ENCODE measurements at regions not wholly inside any gene's neighbourhood (a gene's known extent, or its start where the extent isn't known, plus 50 kb on each side); places are given as distances from the start of the nearest gene placed in this dataset.

DNA sequence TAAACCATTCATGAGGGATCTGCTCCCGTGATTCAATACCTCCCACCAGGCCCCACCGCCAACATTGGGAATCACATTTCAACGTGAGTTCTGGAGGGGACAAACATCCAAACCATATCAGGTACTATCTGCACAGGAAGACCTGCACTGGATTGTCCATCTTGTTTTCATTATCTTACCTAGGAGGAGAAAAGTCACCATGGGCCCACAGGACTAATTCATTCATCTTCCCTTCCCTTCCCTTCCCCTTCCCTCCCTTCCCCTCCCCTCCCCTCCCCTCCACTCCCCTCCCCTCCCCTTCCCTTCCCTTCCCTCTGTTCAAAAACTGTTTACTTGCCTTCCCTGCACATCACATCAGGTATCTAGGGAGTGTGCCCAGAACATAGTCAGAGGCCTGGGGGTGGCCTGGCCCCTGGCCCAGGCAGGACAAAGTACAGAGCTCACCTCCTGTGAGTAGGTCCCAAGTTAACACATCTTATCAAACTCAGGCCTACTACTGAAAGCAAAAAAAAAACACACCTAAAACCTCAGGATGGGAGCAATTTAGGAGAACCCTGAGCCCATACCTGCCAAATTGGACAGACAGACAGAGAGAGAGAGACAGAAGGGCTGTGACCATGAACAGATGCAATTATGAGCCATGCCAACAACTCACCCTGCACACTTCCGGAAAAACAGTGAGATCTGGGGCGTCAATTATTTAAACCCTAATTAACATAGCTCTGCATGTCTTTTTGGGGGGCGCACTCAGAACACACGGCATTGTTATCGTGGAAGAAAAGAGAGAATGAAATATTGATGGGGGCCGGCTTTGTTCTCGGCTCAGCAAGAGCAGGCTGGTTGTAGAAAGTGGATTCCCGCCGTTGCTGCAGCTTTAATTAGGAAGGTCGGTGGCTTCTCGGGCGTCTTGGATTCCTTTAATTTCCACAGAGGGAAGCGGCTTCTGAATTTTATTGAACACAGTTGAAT lies 151.2 kb downstream of the IRX5 start:
- Histone ChIP-seq H3K4me1 (no peaks in the 10 kb centered on the region), H3K36me3 (no peaks in the 10 kb centered on the region), H3K9me3 (no peaks in the 10 kb centered on the region), H3K27ac (no peak overlapping the region), H3K27me3 (no peaks in the 10 kb centered on the region), H3K4me3 (no peak overlapping the region)
- intact Hi-C loops (cut with DNase I): no loop called here
- DNase-seq (ENCODE audit: extremely low spot score in 2 of 2): no peak
- TF ChIP-seq POLR2A (IDR thresholded peaks at IDR 0.05): no peak
- no peak for TF ChIP-seq CTCF (IDR thresholded peaks at IDR 0.05)
- TF ChIP-seq POLR2AphosphoS5 (IDR thresholded peaks at IDR 0.05; ENCODE audit: insufficient read depth in 1 of 2, low read depth in 1 of 2): no peak

GRCh38 chr16:55082591-55082976 lies 151.9 kb downstream of the IRX5 start:
- H3K4me1 ChIP-seq: no peaks in the 10 kb centered on the region
- no peak overlapping the region for H3K27ac ChIP-seq
- no peaks in the 10 kb centered on the region for H3K36me3 ChIP-seq
- H3K4me3 ChIP-seq: no peak overlapping the region
- no peak for TF ChIP-seq POLR2AphosphoS5 (IDR thresholded peaks at IDR 0.05; ENCODE audit: insufficient read depth in 1 of 2, low read depth in 1 of 2)
- TF ChIP-seq POLR2A (IDR thresholded peaks at IDR 0.05): no peak
- TF ChIP-seq CTCF (IDR thresholded peaks at IDR 0.05): no peak
- intact Hi-C loops (cut with DNase I): no loop called here
- no peaks in the 10 kb centered on the region for H3K9me3 ChIP-seq
- H3K27me3 ChIP-seq: no peaks in the 10 kb centered on the region
- DNase-seq (ENCODE audit: extremely low spot score in 2 of 2): no peak

DNA sequence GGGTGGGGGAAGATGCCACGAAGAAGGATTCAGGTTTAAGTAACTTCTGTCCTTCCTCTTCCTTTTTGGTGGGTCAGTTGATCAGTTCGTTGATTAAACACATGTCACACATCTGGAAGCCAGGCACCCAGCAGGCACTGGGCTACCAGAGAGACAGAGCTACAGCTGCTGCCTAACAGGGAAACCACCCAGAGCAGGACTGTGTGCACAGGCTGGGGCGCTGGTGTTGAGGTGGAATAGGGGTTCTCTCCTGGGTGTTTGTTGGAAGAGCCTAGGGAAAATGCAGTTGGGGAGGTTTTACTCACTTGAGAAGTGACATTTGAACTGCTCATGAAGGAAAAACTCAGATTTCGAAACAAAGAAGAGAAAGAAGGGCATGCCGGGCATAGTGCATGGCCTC lies 152.4 kb downstream of the IRX5 start:
- H3K9me3 ChIP-seq: no peaks in the 10 kb centered on the region
- H3K27me3 ChIP-seq: no peaks in the 10 kb centered on the region
- no peak overlapping the region for H3K4me3 ChIP-seq
- no peaks in the 10 kb centered on the region for H3K36me3 ChIP-seq
- intact Hi-C loops (cut with DNase I): no loop called here
- H3K4me1 ChIP-seq: no peaks in the 10 kb centered on the region
- DNase-seq (ENCODE audit: extremely low spot score in 2 of 2): no peak
- H3K27ac ChIP-seq: no peak overlapping the region
- TF ChIP-seq POLR2A (IDR thresholded peaks at IDR 0.05): no peak
- no peak for TF ChIP-seq CTCF (IDR thresholded peaks at IDR 0.05)
- TF ChIP-seq POLR2AphosphoS5 (IDR thresholded peaks at IDR 0.05; ENCODE audit: insufficient read depth in 1 of 2, low read depth in 1 of 2): no peak

DNA sequence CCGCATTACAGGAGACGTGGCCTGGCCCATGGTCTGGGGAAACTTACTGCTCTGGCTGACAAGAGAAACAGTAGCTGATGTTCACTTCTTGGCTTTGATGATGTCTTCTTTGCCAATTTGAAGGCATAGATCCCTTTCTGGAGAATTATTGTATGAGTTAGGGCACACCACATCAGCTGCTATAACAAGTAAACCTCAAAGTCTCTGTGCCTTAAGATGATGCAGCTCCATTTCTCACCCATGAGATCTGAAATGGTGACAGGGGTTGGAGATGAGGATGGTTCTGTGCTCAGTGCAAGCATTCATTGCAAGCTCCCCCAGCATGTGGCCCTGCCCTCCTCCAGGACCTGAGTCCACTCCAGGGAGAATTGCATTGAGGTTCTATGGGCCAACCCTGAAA lies 157.4 kb downstream of the IRX5 start:
- Histone ChIP-seq H3K27me3 (no peaks in the 10 kb centered on the region), H3K4me3 (no peak overlapping the region), H3K36me3 (no peaks in the 10 kb centered on the region), H3K27ac (no peak overlapping the region), H3K9me3 (no peaks in the 10 kb centered on the region), H3K4me1 (no peaks in the 10 kb centered on the region)
- intact Hi-C loops (cut with DNase I): no loop called here
- TF ChIP-seq CTCF (IDR thresholded peaks at IDR 0.05) (no peak), POLR2AphosphoS5 (IDR thresholded peaks at IDR 0.05; ENCODE audit: insufficient read depth in 1 of 2, low read depth in 1 of 2) (no peak), POLR2A (IDR thresholded peaks at IDR 0.05) (no peak)
- DNase-seq (ENCODE audit: extremely low spot score in 2 of 2): no peak

- H3K9me3 ChIP-seq: no peaks in the 10 kb centered on the region
- no peak overlapping the region for H3K4me3 ChIP-seq
- DNase-seq (ENCODE audit: extremely low spot score in 2 of 2): no peak
- H3K36me3 ChIP-seq: no peaks in the 10 kb centered on the region
- no peaks in the 10 kb centered on the region for H3K4me1 ChIP-seq
- H3K27me3 ChIP-seq: no peaks in the 10 kb centered on the region
- intact Hi-C loops (cut with DNase I): no loop called here
- TF ChIP-seq POLR2A (IDR thresholded peaks at IDR 0.05): no peak
- no peak for TF ChIP-seq CTCF (IDR thresholded peaks at IDR 0.05)
- TF ChIP-seq POLR2AphosphoS5 (IDR thresholded peaks at IDR 0.05; ENCODE audit: insufficient read depth in 1 of 2, low read depth in 1 of 2): no peak
- H3K27ac ChIP-seq: no peak overlapping the region
These were observed 158.9 kb downstream of the IRX5 start for GRCh38 chr16:55089600-55089999.

Measured in vagina (tissue), 2 donors.